ENCODE measurements at regions not wholly inside any gene's neighbourhood (a gene's known extent, or its start where the extent isn't known, plus 50 kb on each side); places are given as distances from the start of the nearest gene placed in this dataset.

DNA sequence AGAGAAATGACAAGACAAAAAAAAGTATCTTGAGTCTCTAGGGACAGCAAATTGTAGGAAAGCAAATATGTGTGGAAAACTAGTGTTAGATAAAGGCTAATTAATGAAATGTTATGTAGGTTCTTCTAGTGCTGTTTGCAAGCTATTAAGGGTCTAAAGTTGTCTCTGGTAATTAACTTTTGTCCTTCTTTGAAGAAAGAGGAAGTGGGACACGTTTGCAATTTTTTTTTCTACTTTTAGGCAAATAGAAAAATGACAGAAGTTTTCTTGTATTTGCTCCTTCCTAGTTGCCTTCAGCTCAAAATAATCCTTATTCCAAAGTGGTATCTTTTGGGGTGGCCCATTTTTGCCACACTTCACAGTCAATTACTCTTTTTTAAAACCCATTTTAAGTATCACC is 1877.7 kb upstream of the PRR20A start:
- Histone ChIP-seq H3K27me3 (ENCODE audit: control insufficient read depth, insufficient read depth, low read length) (no peaks in the 10 kb centered on the region), H3K9me3 (ENCODE audit: control insufficient read depth, insufficient read depth, low read length) (no peaks in the 10 kb centered on the region), H3K36me3 (ENCODE audit: control insufficient read depth, insufficient read depth, low read length) (no peaks in the 10 kb centered on the region), H3K9ac (ENCODE audit: low read depth, low read length) (no peak overlapping the region), H3K4me3 (ENCODE audit: low read depth, low read length) (no peak overlapping the region), H3K4me1 (ENCODE audit: control insufficient read depth, insufficient read depth, low read length) (peaks cover 28% of the 10 kb centered on the region), H3K27ac (ENCODE audit: low read depth, low read length) (no peak overlapping the region)

DNA sequence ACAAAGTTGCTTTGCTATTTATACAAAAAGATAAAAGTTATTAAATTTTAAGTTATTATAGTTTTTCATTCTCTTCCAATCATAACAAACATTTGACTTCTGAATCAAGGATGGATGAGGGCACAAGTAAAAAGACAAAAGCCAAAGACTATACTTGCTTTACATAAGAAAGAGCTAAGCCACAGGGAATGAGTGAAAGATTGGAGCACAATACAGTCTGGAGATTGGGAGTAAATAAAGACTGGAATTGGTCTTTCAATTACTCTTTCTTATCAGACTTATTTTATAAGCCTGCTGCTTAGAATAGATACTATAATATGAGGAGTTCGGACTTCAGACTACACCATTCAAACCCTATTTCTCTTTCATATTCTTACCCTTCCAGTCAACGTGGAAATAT is 1874.1 kb upstream of the PRR20A start:
- H3K4me1 ChIP-seq (ENCODE audit: control insufficient read depth, insufficient read depth, low read length): peaks cover 25% of the 10 kb centered on the region

DNA sequence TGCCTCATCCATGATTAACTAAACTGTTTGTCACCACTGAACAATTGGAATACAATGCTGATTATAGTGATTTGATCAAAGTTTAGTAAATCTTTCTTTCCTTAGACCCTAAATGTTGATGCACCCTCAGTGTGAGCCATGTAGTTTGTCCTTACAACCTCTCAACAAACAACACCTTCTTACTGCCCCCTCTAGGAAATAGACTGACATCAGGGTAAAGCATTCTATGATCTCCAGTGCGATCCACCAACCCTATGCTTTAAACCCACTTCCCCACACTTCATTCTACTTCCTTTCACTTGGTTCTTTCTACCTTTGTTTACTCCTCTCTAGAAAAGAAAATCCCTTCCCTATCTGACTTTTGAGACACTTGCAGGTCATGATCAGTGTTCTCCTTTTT is 1842.5 kb upstream of the PRR20A start:
- H3K27ac ChIP-seq (ENCODE audit: low read depth, low read length): no peak overlapping the region
- no peak overlapping the region for H3K4me3 ChIP-seq (ENCODE audit: low read depth, low read length)
- H3K27me3 ChIP-seq (ENCODE audit: control insufficient read depth, insufficient read depth, low read length): no peaks in the 10 kb centered on the region
- H3K9me3 ChIP-seq (ENCODE audit: control insufficient read depth, insufficient read depth, low read length): no peaks in the 10 kb centered on the region; the same call in 1 of the 2 replicates
- no peak overlapping the region for H3K9ac ChIP-seq (ENCODE audit: low read depth, low read length)
- no peaks in the 10 kb centered on the region for H3K4me1 ChIP-seq (ENCODE audit: control insufficient read depth, insufficient read depth, low read length)
- H3K36me3 ChIP-seq (ENCODE audit: control insufficient read depth, insufficient read depth, low read length): no peaks in the 10 kb centered on the region

More for the DNA sequence above, 1874.1 kb upstream of the PRR20A start:
- Histone ChIP-seq H3K27ac (ENCODE audit: low read depth, low read length) (no peak overlapping the region), H3K9ac (ENCODE audit: low read depth, low read length) (no peak overlapping the region), H3K27me3 (ENCODE audit: control insufficient read depth, insufficient read depth, low read length) (no peaks in the 10 kb centered on the region), H3K9me3 (ENCODE audit: control insufficient read depth, insufficient read depth, low read length) (no peaks in the 10 kb centered on the region), H3K4me3 (ENCODE audit: low read depth, low read length) (no peak overlapping the region), H3K36me3 (ENCODE audit: control insufficient read depth, insufficient read depth, low read length) (no peaks in the 10 kb centered on the region)

DNA sequence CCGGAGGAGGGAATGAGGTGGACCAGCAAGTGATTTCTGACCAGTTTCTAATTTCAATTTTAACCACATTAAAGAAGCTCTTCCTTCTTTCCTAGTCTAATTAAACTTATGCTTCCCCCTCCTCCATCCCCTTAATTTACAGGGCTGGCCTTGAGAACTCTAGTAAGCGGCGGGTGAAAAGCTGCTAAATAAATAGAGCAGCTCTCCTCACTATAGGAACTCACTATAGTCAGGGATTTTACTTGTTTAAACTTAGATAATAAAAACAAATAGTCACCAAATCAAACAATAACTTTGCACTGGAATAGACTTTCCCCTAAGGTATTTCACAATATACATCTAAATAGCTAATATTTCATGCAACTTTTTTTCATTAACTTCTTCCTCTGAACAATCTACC is 1838.2 kb upstream of the PRR20A start:
- H3K4me1 ChIP-seq (ENCODE audit: control insufficient read depth, insufficient read depth, low read length): no peaks in the 10 kb centered on the region
- H3K9me3 ChIP-seq (ENCODE audit: control insufficient read depth, insufficient read depth, low read length): no peaks in the 10 kb centered on the region
- H3K27me3 ChIP-seq (ENCODE audit: control insufficient read depth, insufficient read depth, low read length): no peaks in the 10 kb centered on the region
- H3K9ac ChIP-seq (ENCODE audit: low read depth, low read length): no peak overlapping the region
- H3K27ac ChIP-seq (ENCODE audit: low read depth, low read length): no peak overlapping the region
- H3K4me3 ChIP-seq (ENCODE audit: low read depth, low read length): no peak overlapping the region
- H3K36me3 ChIP-seq (ENCODE audit: control insufficient read depth, insufficient read depth, low read length): no peaks in the 10 kb centered on the region

DNA sequence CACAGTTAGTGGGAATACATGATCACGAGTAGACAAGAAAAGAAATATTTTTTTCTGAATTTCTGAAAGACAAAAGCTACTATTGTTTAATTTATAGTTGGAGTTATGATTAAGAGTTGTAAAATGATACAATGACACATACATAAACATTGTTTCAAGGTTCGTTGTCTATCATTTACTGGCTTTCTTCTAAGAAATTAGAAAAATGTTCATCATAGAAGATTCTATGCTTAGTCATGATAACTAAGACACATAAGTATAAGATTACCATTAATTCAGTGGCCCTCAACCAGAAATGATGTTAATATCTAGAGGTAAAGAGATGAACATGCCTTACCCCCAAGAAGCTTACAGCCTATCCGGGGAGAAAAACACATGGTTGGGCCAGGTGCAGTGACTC is 1832.8 kb upstream of the PRR20A start:
- H3K27me3 ChIP-seq (ENCODE audit: control insufficient read depth, insufficient read depth, low read length): no peaks in the 10 kb centered on the region
- no peaks in the 10 kb centered on the region for H3K9me3 ChIP-seq (ENCODE audit: control insufficient read depth, insufficient read depth, low read length)
- no peak overlapping the region for H3K9ac ChIP-seq (ENCODE audit: low read depth, low read length)
- H3K36me3 ChIP-seq (ENCODE audit: control insufficient read depth, insufficient read depth, low read length): no peaks in the 10 kb centered on the region
- no peak overlapping the region for H3K27ac ChIP-seq (ENCODE audit: low read depth, low read length)
- no peak overlapping the region for H3K4me3 ChIP-seq (ENCODE audit: low read depth, low read length)
- no peaks in the 10 kb centered on the region for H3K4me1 ChIP-seq (ENCODE audit: control insufficient read depth, insufficient read depth, low read length)

DNA sequence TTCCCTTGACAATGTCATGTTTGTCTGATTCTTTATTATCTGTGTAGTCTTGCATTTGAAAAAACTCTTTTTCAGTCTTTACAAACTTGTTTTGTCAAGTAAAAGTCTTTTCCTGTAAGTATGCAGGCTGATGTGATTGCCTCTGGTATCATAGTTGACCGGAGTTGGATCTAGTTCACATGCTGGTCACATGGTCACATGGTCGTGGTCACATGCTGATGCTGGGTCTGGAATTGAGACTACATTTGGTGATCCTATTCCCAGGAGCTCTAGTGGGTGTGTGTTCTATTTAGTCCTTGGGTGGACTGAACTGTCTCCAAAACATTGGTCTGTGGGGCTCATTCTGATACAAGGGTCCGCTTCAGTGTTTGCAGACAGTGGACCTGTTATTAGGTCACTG is 1798.8 kb upstream of the PRR20A start:
- Histone ChIP-seq H3K9ac (ENCODE audit: low read depth, low read length) (no peak overlapping the region), H3K27me3 (ENCODE audit: control insufficient read depth, insufficient read depth, low read length) (no peaks in the 10 kb centered on the region), H3K4me3 (ENCODE audit: low read depth, low read length) (no peak overlapping the region), H3K9me3 (ENCODE audit: control insufficient read depth, insufficient read depth, low read length) (no peaks in the 10 kb centered on the region), H3K4me1 (ENCODE audit: control insufficient read depth, insufficient read depth, low read length) (no peaks in the 10 kb centered on the region), H3K36me3 (ENCODE audit: control insufficient read depth, insufficient read depth, low read length) (no peaks in the 10 kb centered on the region), H3K27ac (ENCODE audit: low read depth, low read length) (no peak overlapping the region)

DNA sequence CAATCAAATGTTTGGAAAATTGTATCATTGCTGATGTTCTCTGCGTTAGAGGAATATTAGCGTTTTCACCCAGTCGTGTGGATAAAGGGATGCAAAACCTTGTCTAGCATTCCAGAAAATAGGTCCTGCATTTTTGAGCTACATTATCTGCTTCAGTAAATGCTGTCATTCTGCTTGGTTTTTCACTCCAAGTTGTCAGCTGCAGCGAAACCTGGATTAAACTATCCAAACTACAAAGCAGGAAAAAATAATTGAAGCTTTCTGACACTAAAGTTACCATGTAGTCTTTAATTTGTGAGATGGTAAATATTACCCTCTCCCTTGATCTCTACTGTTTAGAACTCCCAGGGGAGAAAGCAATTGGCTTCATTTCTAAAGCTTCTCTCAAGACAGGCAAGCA is 1795.5 kb upstream of the PRR20A start:
- Histone ChIP-seq H3K9ac (ENCODE audit: low read depth, low read length) (no peak overlapping the region), H3K4me3 (ENCODE audit: low read depth, low read length) (no peak overlapping the region), H3K27me3 (ENCODE audit: control insufficient read depth, insufficient read depth, low read length) (no peaks in the 10 kb centered on the region), H3K9me3 (ENCODE audit: control insufficient read depth, insufficient read depth, low read length) (no peaks in the 10 kb centered on the region), H3K4me1 (ENCODE audit: control insufficient read depth, insufficient read depth, low read length) (no peaks in the 10 kb centered on the region), H3K27ac (ENCODE audit: low read depth, low read length) (no peak overlapping the region), H3K36me3 (ENCODE audit: control insufficient read depth, insufficient read depth, low read length) (no peaks in the 10 kb centered on the region)

DNA sequence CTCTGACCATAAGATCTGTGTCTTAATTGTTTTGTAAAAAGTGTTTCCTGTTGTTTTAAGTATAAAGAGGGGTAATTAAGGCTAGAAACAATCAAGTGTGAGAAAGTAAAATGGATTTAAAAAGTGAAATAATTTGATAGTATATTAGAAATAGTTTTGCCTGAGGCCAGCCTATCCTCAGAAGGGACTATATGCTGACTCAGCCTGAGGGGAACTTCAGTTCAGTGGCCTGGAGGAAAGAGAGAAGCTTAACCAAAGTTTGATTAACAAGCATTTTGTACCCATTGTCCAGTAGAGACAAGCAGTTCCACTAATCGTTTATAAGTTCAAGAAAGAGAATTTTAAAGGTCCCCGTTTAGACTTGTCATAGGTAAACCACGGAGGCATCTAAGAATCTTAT is 1793.2 kb upstream of the PRR20A start:
- no peaks in the 10 kb centered on the region for H3K36me3 ChIP-seq (ENCODE audit: control insufficient read depth, insufficient read depth, low read length)
- no peak overlapping the region for H3K4me3 ChIP-seq (ENCODE audit: low read depth, low read length)
- no peak overlapping the region for H3K27ac ChIP-seq (ENCODE audit: low read depth, low read length)
- H3K9ac ChIP-seq (ENCODE audit: low read depth, low read length): no peak overlapping the region
- H3K9me3 ChIP-seq (ENCODE audit: control insufficient read depth, insufficient read depth, low read length): no peaks in the 10 kb centered on the region
- H3K4me1 ChIP-seq (ENCODE audit: control insufficient read depth, insufficient read depth, low read length): no peaks in the 10 kb centered on the region
- H3K27me3 ChIP-seq (ENCODE audit: control insufficient read depth, insufficient read depth, low read length): no peaks in the 10 kb centered on the region

DNA sequence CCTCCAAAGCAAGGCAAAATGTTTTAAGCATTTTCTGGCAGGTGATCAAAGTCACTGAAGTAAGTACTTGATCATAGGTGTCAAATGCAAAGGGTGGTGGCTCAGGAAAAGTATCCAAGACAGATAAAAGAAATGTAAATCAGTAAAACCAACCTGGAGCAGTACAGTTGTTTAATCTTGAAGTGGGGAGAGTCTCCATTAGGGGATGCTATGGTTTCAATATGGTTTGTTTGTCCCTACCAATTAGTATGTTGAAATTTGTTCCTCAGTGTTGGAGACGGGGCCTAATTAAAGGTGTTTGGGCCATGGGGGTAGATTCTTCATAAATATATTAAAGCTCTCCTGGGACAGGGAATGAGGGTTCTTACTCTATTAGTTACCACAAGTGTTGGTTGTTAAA is 1781.7 kb upstream of the PRR20A start:
- Histone ChIP-seq H3K4me3 (ENCODE audit: low read depth, low read length) (no peak overlapping the region), H3K9ac (ENCODE audit: low read depth, low read length) (no peak overlapping the region), H3K4me1 (ENCODE audit: control insufficient read depth, insufficient read depth, low read length) (no peaks in the 10 kb centered on the region), H3K36me3 (ENCODE audit: control insufficient read depth, insufficient read depth, low read length) (no peaks in the 10 kb centered on the region), H3K9me3 (ENCODE audit: control insufficient read depth, insufficient read depth, low read length) (no peaks in the 10 kb centered on the region), H3K27me3 (ENCODE audit: control insufficient read depth, insufficient read depth, low read length) (no peaks in the 10 kb centered on the region), H3K27ac (ENCODE audit: low read depth, low read length) (no peak overlapping the region)

DNA sequence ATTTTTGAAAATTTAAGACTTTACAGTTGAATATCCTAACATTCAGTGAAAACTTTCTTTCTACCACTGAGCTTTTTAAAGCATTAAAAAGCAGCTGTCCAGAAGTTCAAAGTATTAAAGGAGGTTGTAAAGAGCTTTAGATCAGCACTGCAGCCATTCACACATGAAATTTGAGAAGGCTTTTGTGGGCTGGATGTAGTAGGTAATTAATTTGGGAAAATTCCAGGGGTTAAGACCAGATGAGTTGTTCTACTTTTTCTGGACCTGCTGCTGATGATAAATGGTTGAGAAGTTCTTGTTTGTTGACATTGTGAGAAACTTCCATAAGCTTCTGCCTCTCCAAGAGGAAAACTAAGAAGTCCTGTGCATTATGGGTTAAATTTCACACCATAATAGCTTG is 1779.6 kb upstream of the PRR20A start:
- Histone ChIP-seq H3K27me3 (ENCODE audit: control insufficient read depth, insufficient read depth, low read length) (no peaks in the 10 kb centered on the region), H3K4me3 (ENCODE audit: low read depth, low read length) (no peak overlapping the region), H3K36me3 (ENCODE audit: control insufficient read depth, insufficient read depth, low read length) (no peaks in the 10 kb centered on the region), H3K27ac (ENCODE audit: low read depth, low read length) (no peak overlapping the region), H3K9ac (ENCODE audit: low read depth, low read length) (no peak overlapping the region), H3K4me1 (ENCODE audit: control insufficient read depth, insufficient read depth, low read length) (no peaks in the 10 kb centered on the region), H3K9me3 (ENCODE audit: control insufficient read depth, insufficient read depth, low read length) (no peaks in the 10 kb centered on the region)

DNA sequence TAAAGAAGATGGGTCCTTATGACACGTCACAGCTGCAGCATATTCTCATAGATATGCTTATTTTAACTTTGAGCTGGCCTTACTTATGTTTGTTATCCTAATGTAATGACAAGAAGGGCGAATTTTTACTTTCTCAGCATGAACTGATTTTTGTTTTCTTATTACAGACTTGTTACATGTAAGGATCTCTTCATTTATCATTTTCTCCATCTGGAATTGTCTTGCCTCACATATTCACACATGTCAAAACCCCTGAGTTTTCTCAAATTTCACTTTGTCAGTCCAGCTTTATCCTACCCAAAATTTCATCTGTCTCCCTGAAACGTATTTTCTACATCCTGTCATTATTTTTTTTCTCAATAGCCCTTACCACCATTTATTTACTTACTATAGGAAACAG is 1774.0 kb upstream of the PRR20A start:
- no peak overlapping the region for H3K9ac ChIP-seq (ENCODE audit: low read depth, low read length)
- H3K36me3 ChIP-seq (ENCODE audit: control insufficient read depth, insufficient read depth, low read length): no peaks in the 10 kb centered on the region
- no peak overlapping the region for H3K27ac ChIP-seq (ENCODE audit: low read depth, low read length)
- H3K9me3 ChIP-seq (ENCODE audit: control insufficient read depth, insufficient read depth, low read length): no peaks in the 10 kb centered on the region
- H3K4me3 ChIP-seq (ENCODE audit: low read depth, low read length): no peak overlapping the region
- H3K27me3 ChIP-seq (ENCODE audit: control insufficient read depth, insufficient read depth, low read length): no peaks in the 10 kb centered on the region
- no peaks in the 10 kb centered on the region for H3K4me1 ChIP-seq (ENCODE audit: control insufficient read depth, insufficient read depth, low read length)

DNA sequence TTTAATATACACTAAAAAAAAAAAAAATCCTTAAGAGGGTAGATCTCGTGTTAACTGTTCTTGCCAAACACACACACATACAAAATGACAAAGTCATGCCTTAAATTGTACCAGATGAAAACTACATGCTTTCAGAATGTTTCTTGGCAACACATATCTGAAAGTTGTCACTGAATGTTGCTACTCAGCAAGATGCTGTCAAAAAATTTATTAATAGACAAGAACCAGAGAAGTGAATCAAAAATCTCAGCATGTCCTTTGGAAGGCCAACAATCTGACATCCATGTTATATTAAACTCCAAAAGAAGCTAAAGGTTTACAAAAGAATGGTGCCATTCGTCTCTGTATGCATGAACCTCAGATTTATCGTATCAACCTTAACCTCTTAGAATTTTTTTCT is 1746.2 kb upstream of the PRR20A start:
- Histone ChIP-seq H3K27me3 (ENCODE audit: control insufficient read depth, insufficient read depth, low read length) (no peaks in the 10 kb centered on the region), H3K36me3 (ENCODE audit: control insufficient read depth, insufficient read depth, low read length) (no peaks in the 10 kb centered on the region), H3K4me3 (ENCODE audit: low read depth, low read length) (no peak overlapping the region), H3K9me3 (ENCODE audit: control insufficient read depth, insufficient read depth, low read length) (no peaks in the 10 kb centered on the region), H3K27ac (ENCODE audit: low read depth, low read length) (no peak overlapping the region), H3K9ac (ENCODE audit: low read depth, low read length) (no peak overlapping the region), H3K4me1 (ENCODE audit: control insufficient read depth, insufficient read depth, low read length) (no peaks in the 10 kb centered on the region)
